NCI-H460 (cell line): ENCODE measurements at regions not wholly inside any gene's neighbourhood (a gene's known extent, or its start where the extent isn't known, plus 50 kb on each side); places are given as distances from the start of the nearest gene placed in this dataset.

ENCODE experiments used
- DNase-seq: peaks from one replicate; pipeline ENCODE4 v3.0.0-alpha.2; 2016; ENCODE audit warnings: low read depth; ENCODE audit errors: extremely low read depth

GRCh38 chr2:41377837-41378236 lies 670.0 kb upstream of the PKDCC start:
- no peak for DNase-seq

DNA sequence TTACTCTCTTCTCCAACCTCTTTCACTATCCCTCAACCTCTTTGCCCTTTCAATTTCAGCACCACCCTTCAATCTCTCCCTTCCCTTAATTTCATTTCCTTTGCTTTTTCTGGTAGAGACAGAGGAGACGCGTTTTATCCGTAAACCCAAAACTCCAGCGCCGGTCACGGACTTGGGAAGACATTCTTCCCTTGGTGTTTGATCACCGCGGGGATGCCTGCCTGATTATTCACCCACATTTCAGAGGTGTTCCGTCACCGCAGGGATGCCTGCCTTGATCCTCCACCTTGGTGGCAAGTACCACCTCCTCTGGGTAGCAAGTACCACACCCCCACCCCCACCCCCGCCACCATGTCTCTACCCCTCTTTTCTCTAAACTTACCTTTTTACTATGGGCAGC lies 669.4 kb upstream of the PKDCC start:
- no peak for DNase-seq

DNA sequence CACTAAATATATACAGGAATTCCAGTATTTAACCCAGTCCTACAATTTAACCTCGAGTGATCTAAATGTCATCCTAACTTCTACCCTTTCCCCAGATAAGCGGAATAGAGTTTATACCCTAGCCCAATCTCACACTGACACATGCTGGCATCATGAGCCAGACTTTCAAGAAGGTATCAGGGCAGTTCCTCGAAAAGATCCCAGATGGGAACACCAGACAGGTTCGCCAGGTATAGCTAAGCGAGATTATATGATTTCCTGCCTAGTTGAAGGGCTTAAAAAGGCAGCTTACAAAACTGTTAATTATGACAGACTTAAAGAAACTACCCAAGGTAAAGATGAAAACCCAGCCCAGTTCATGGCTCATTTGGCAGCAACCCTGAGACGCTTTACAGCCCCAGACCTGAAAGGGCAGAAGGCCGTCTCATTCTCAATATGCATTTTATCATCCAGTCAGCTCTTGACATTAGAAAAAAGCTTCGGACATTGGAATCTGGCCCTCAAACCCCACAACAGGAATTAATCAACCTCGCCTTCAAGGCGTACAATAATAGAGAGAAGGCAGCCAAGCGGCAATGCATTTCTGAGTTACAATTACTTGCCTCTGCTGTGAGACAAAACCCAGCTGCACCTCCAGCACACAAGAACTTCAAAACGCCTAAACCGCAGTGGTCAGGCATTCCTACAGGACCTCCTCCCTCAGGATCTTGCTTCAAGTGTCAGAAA lies 668.2 kb upstream of the PKDCC start:
- no peak for DNase-seq

- no peak for DNase-seq
Measured at GRCh38 chr2:41381701-41382100, 666.1 kb upstream of the PKDCC start.

GRCh38 chr2:41387519-41387918 lies 660.3 kb upstream of the PKDCC start:
- DNase-seq: no peak

DNA sequence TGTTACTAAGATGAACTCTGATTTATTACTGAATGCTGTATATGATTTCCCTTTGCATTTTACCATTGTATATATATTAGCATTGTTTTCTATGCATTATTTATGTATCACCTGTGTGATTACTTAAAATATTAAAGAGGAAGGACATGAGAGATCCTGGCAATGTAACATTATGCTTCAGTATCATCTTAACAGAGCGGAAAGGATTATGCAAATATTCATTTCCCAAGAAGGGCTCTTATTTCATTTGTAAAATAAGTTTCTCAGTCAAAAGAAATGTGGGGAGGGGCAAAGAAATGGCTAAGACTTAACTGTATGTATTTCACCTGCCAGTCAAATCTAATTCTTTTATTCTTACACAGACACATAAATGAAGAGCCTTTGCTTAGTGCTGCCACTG lies 654.2 kb upstream of the PKDCC start:
- DNase-seq: no peak

- DNase-seq: no peak
Measured at GRCh38 chr2:41394541-41394940, 653.3 kb upstream of the PKDCC start.

DNA sequence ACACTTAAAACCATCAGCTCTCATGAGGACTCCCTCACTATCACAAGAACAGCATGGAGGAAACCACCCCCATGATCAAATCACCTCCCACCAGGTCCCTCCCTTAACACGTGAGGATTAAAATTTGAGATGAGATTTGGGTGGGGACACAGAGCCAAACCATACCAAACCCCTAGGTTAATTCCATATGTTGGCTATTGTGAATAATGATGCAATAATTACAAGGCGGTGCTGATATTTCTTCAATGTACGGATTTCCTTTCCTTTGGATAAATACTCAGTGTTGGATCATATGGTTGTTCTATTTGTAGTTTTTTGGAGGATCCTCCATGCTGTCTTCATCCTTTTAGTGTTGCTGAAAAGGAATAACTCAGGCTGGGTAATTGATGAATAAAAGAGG lies 652.1 kb upstream of the PKDCC start:
- no peak for DNase-seq

DNA sequence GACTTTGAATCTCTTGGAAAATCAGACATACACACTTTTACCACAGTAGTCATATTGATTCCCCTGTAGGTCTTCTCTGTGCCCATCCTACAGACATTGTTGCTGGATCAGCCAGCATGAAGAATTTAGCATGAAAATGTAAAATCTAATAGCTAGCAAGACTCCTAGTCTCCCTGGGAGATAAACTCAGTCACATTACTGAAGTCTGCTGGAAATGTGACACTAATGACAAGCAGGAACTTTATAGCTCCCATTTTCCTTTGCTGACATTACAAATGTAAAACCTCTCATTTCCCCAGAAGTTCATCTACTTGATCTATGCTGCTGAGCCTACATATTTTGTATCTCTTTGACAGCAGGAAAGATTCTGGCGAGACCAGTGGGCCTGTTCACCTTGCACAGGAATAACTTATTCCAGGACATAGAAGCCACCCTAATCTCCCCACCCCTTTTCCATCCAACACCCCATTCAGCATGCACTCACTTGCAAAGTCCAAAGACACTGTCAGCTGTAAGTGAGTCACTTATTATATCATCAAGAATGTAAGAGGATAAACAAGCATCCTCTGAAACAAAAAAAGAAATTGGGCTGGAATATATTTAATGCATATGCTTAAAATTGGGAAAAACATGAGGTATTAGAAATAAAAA lies 648.3 kb upstream of the PKDCC start:
- DNase-seq: no peak

DNA sequence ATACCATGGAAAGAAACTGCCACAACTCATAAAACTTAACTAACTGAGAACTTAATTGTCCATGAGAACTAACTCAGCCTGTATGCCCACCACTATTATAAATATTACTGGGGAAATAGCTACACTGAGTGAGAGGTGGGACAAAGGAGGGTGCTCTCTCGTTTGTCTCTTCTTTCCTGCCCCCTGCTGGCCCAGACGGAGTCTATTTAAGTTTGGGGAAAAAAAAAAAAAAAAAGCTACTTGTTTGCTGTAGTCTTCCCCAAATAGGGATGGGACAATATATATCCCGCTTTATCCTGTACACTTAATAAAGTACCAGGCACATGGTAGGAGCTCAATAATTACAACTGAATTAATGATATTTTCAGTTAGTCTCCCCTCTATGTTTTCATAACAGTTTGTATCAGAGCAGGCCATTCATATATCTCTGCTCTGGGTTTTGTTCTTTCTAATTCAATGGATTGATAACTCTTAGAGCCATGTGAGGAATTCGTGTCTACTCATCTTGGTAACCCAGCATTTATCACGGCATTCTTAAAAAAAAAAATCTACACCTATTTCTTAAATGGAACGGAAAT lies 647.6 kb upstream of the PKDCC start:
- peak; percentile 4 for DNase-seq

DNA sequence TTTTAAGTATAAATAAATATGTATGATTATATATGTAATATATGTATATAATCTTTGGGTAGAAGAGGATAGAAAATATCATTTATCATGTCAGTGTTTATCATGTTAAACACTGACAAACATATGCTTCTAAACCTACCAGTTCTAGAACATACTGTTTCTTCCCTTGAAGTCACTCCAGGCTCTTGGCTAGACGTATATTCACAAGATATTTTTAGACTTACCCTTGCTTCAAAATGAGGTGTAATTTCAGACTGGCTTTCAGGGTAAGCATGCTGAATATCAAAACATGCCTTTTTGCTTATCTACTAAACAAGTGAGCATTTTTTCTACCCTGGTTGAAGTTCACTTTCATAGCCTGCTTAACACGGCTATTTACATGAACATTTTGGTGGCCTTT lies 642.4 kb upstream of the PKDCC start:
- no peak for DNase-seq

- DNase-seq: no peak
Measured at GRCh38 chr2:41409328-41409727, 638.5 kb upstream of the PKDCC start.

DNA sequence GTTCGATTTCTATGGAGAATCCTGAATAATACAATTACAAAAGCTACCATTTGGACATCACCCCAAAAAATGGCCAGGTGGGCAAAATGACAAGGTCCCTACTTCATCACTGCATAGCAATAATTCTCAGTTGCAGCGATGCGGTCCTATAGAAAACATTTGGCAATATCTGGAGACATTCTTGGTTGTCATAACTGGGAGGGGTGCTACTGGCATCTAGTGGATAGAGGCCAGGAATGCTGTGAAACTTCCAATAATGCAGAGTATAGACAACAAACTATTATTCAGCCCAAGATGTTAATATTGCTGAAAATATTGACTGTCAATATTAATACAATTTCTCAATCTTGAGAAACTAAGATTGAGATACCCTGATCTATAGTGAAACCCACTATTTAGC lies 637.8 kb upstream of the PKDCC start:
- DNase-seq: peak; percentile 6

- DNase-seq: no peak
Measured at GRCh38 chr2:41413813-41414485, 633.9 kb upstream of the PKDCC start.

DNA sequence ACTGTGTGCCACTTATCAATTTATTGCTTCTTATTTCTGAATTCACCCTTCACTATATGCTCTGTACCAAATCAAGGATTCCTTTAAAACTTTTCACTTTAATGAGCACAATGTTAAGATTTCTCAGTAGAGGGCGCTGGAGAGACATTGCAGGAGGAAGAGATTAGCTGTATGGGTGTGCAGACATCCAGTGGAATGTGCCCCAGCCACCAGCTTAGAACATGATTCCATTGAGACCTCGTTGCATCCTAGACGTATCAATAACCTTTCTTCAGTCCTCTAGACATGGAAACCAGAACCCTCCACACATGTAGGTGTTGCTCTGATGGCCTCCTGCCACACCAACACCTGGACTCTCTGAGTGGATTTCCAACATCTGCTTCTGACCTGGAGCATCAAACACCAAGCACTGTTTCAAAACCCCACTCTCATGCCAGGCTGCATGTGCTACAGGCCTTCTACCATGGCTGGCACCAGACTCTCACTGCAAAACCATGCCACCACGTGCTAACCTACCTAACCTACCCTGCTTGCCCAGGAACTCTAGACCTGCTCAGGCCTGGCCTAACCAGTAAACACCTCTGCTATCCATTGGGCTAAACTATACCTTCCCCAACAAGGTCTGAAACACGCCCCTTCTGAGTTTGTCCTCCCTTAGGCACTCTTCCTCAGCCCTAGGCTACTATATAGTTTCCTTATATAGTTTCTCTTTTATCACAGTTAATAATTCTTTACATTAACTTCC lies 633.2 kb upstream of the PKDCC start:
- DNase-seq: peak; percentile 19

DNA sequence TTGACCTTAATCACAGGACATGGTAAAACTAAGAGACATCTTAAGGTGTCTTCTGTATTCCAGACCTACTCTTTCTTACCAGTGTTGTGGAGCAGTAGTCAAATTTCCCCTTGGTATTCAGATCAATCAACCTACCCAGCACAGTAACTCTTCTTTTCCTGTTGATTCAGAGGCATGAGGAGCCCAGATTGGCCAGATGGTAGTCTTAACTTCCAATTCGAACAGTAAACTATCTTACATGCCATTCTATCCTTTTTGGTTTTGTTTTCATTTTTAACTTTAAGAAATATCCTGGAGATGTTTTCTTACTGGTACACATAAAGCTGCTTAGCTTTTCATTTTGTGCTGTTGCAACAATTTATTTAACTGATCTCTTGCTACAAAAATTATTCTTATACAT lies 630.3 kb upstream of the PKDCC start:
- DNase-seq: no peak

DNA sequence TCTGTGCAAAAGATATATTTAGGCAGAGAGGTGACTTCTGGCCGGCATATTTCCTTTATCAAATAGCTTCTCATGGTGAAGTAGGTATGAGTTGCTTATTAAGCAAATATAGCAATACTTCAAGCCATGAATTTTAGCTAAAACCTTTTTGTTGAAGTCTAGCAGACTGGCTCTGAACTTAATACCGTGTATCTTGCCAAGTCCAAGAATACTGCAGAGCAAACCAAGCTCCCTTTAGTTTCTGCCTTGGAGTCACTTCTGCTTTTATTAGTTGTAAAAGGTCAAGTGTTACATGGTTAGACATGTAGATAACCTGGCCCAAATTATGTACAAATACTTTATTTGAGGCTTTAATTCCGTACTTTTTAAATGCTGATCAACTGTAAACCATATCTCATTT lies 627.6 kb upstream of the PKDCC start:
- DNase-seq: no peak

GRCh38 chr2:41420872-41421271 lies 626.9 kb upstream of the PKDCC start:
- no peak for DNase-seq

GRCh38 chr2:41431756-41432155 lies 616.1 kb upstream of the PKDCC start:
- no peak for DNase-seq

DNA sequence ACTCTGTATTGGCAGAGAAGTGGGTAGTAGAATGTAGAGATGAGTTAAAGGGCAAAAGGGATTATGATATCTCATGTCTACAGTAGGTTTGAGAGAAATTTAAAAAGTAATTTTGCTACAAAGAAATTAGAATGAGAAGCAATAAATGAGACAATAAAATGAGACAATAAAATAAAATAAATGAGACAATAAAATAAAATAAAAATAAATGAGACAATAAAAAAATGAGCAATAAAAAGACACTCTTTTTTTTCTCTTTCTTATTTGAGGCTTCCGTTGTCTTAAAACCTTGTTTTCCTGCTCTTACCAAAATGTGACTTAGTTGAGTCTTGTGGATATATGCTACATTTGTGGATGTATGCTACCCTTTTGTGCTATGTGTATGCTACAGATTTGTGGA lies 615.4 kb upstream of the PKDCC start:
- DNase-seq: no peak

GRCh38 chr2:41434991-41435390 lies 612.8 kb upstream of the PKDCC start:
- no peak for DNase-seq
